GM18907 (cell line): ENCODE measurements at regions not wholly inside any gene's neighbourhood (a gene's known extent, or its start where the extent isn't known, plus 50 kb on each side); places are given as distances from the start of the nearest gene placed in this dataset.

Experiments used
- ATAC-seq: cut with Tn5 transposase; IDR thresholded peaks from one replicate; pipeline ENCODE4 v1.9.1; 2021; ENCODE audit warnings: mild to moderate bottlenecking, moderate library complexity; ENCODE audit not compliant: unreplicated experiment

DNA sequence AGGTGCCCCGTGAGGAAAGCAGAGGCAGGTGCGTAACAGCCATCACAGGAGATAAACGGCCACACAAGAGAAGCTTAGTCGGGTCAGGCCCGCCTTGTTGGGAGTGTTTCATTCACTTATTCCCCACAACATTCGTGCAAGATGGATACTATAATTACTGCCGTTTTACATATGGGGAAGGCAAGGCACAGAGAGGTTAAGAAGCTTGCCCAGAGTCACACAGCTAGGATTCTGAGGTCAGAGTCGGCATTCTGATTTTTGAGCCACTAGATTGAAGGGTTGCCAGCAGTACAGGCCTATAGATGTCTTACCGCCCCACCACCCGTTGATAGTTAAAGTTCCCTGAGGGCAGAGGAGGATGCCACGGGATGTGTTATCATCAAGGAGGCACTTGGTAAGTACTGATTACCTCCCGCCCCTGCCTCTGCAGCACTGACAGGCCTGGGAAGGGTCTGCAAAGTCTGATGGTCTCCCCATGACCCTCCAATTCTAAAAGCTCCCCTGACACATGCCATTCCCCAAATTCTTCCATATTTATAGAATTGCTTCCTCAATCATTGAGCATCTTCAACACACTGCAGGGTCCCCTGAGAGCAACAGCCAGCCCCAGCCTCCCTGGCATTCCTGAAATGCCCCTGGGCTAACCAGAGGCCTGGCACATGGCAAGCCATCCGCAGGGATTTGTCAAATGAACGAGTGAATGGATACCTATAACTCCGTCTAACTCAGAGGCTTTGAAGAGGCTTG is 74.7 kb upstream of the CLDN14 start:
- ATAC-seq, result no peak

DNA sequence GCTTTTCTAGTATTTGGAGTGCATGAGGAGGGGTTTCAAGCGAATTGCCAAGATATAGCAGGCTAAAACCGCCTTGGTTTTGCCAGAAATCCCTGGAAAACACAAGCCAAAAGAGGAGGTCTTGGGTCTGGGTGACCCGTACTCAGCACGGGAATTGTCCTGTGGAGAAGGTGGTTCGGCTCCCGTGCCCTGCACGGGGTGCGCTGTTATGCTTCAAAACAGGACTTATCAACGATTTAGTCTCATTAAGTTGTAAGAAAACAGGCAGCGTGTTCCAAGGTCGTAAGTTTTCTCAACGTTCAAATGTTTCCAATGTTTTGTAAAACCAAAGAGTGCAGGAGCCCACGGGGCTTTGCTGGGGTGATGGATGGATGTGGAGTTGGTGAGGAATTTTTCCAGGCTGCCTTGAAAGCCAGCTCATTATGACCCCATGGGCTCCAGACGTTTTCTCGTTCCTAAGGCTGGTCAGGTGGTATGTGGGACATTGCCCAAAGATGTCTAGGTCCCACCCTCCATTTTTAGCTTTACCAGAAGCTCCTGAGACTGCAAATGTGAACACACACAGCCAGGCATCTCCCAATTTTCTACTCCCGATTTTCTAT is 75.4 kb upstream of the CLDN14 start:
- ATAC-seq, result no peak

DNA sequence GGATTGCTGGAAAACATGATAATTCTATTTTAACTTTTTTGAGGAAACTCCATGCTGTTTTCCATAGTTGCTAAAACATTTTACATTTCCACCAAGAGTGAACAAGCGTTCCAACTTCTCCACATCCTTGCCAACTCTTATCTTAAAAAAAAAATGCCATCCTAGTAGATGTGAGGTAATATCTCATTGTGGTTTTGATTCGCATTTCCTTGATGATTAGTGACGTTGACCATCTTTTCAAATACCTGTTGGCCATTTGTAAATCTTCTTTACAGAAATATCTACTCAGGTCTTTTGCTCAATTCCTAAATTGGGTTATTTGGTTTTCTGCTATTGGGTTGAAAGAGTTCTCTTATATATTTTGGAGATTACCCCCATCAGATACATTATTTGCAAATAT is 77.4 kb upstream of the CLDN14 start:
- no peak for ATAC-seq

DNA sequence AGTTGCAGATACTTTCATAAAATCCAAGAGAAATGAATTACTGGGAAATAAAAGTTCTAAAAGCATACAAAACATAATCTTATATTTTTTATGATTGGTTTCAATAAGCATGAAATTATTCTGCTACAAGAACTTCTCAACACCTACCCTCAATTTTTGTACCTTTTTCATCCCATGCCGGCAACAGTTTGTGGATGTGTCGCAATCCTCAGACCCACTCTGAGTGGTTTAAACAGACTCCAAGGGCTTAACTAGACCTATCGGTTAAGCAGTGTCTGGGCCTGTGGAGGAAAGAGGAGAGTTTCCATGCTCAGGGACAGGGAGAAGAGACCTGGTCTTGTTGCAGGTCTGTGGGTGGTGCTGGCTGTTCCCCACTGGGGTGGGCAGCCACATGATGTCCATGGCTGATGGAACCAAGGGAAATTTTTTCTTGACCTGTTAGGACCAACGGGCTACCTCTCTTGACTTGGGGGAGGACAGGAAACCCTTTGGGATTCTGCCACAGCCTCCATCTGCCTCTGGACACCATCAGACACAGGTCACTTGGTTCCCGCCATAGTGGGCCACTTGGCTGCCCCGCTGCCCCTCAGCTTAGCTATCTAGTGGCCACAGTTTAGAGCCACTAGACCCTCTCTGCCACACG is 81.1 kb upstream of the CLDN14 start:
- ATAC-seq, result no peak

DNA sequence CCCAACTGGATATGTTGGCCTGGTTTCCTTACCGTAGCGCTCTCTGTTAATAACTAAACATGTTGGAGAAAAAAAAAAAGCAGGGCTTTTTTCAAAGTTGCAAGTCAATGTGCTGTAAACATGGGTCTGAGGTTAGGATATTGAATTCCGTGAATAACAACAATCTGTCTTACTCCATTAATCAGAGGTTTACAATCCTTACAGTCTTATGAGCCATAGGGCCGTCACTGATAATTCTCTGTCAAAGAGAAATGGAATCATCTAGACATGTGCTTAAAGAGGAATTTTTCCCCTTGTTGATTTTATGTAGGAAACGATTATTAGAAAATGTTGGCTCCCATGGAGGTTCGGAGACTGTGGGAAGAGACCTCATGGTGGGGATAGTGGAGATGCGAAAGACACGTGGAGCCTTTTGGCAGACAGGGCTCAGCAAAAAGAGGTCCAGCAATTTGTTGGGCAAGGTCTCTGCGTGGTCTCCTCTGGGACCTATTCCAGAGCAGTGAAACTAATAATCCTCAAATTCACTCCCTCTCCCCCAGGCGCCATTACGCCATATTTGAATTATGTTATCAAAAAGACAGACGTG is 83.5 kb upstream of the CLDN14 start:
- ATAC-seq, result no peak

DNA sequence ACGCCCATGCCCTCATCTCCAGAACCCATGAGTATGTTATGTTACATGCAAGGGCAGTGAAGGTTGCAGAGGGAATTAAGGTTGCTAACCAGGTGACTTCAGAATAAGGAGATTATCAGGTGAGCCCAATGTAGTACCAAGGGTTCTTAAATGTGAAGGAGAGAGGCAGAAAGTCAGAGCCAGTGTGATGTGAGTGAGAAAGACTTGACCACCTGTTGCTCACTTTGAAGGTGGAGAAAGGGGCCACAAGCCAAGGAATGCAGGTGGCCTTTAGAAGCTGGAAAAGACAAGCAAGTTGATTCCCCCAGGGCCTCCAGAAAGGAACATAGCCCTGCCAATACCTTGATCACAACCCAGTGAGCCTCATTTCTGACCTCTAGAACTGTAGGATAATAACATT is 84.7 kb upstream of the CLDN14 start:
- ATAC-seq, result no peak

DNA sequence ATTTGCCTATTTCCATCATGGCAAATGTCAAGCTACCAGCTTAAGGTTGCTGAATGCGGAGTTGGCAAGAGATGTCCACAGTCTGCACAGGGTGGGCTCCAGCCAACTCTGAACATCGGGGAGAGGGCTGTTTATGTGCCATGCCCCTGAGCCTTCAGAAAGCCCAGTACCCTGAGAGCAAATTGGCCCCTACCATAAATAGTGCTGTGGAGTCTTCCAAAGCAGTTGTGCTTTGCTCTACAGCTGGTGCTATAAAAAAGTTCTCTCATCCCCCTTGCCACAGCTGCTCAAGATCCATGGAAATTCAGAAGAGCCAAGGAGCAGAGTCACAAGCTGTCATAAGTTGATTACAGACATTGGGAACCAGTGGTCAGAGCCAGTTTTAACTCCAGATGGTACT is 85.6 kb upstream of the CLDN14 start:
- ATAC-seq, result no peak

DNA sequence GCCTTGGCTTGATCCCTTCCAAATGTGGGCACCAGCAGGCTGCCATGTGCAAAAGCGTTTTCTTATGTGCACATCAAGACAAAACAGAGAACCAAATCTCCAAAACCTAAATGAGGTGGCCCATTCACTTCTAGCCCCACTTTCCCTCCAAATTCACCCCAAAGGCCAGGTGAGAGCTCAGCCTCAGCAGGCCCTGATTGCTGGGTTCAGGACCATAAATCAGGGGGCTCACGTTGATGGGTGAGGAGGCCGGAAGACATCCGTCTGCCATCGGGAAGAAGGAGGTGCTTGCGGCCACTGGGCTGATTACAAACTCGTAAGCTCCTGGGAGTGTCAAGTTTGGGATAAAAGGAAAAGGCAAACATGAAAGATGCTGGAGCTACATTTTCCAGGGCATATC is 86.7 kb upstream of the CLDN14 start:
- ATAC-seq, result no peak

DNA sequence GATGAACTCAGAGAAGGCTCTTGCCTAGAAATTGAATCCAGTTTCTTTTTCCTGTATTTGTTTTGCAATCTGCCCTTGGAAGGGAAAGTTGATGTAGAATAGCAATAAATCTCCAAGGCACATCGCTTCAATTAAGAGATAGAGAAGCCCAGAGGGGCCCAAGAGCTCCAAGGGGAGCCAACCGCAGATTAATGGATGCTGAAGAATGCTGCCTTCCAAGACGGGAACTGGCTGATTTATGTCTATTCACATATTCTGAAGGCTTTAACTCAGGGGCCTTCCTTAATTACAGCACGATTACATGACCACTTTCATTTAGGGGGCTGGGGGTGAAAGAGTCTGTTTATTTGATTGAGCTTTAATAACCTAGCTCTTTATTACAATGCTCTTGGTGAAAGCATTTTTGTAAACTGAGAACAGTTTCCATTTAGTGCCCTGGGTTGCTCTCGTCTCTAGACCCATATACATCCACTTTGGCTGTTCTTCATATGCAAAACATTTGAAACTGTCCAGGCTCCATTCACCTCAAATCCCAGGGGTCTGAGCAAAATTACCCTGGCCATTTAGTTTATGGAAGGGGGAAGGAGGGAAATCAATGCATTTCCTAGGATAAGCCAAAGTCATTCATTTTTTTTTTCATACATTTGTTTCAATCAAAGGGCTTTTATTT is 87.4 kb upstream of the CLDN14 start:
- ATAC-seq, result no peak

DNA sequence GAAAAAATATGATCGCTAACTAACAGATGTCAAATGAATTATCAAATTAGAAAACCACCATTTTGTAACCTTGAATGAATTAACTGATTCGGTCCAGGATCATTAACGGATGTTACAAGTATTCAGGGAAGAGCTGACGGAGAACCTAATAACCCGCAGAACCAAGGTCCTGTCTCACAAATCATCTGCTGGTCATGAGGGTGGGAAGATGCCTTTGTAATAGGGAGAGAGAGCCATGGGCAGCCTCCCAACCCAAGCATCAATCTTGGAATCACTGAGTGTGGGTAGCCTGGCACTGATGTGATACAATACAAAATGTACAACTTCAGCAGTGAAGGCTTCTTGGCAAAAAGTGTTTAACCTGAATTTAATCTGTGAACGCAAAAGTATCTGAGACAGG is 89.6 kb upstream of the CLDN14 start:
- no peak for ATAC-seq

DNA sequence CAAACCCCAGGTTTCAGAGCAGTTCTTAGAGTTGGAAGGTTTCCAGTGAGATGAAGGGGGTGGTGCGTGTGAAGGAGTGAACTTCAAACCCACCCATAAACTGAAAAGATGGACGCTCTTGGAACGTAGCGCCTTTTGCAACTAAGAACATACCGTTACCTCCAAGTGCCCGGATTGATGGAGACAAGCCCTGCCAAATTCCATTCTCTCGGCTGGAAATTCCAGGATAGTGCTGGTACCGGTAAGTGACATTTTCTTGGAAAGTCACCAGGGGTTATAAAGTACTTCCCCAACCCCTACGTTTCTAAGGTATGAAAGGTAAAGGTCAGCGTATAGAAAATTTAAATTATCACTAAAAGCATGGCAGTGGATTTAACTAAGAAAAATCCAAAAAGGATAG is 91.6 kb upstream of the CLDN14 start:
- ATAC-seq, result no peak

DNA sequence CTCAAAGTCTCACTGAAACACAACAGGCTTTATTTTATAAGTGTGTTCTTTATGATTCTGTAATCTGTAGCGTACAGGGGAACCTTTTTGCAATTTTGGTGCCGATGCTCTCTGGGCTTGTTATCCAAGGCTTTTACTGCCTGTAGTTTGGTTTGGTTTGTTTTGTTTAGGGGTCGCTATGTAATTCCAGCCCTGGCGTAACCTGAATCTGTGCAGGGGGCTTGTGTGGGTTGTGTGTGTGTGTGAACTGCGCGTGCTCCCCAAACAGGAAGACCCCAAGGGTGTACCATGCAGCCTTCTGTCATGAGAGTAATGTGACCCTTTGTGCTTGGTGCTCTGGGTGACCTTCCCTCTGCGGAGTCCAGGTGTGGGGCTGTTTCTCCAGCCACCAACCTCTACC is 92.1 kb upstream of the CLDN14 start:
- no peak for ATAC-seq

DNA sequence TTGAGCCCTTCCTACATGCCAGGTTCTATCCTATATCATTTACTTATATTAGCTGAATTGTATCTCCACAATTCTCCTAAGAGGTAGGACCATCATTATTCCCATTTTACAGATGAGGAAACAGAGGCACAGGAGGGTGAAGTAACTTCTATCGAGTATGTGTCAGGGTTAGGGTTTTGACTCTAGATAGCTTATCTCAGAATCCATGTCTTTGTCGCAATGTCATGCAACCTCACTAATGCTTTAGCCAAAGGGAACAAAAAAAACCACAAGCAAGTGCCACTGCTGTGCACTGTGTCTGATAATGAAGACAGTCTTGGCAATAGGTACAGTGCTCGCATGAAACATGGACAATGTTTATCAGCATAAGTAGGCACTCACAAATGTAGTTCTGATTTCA is 95.4 kb upstream of the CLDN14 start:
- ATAC-seq, result no peak

DNA sequence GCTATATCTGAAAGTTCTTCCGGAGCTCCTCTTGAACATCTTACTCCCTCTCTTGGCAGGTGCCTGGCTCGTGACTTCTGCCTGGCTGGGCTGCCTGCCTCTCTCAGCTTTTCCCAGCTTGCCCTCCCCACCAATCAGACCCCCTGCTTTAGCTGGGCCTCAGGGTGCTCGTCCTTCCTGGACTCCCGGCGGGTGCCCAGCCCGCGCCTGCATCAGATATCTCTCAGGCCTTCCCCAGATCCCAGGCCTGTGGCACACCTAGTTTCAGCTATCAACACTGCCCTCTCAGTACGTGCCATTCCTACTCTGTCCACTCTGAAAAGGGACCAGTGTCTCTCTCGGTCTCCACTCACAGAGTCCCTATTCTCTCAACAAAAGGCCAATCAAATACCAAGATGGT is 96.5 kb upstream of the CLDN14 start:
- ATAC-seq, result no peak

DNA sequence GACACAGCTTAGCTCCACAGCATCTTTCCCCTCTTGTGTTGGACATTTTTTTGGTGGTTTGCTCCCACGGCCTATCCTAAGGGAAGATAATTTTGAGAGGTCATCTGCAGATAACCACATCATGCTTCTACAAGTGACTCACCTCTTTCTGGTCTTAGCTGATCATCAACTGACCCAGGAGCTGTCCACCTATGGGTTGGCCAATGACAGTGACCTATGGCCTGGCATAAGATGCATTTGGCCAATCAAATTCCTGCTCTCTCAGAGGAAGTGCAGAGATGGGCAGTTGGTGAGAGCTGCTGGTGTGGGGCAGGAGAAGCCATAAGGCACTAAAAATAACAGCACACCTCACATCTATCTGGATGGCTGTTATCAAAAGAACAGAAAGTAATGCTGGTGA is 100.0 kb upstream of the CLDN14 start:
- no peak for ATAC-seq

DNA sequence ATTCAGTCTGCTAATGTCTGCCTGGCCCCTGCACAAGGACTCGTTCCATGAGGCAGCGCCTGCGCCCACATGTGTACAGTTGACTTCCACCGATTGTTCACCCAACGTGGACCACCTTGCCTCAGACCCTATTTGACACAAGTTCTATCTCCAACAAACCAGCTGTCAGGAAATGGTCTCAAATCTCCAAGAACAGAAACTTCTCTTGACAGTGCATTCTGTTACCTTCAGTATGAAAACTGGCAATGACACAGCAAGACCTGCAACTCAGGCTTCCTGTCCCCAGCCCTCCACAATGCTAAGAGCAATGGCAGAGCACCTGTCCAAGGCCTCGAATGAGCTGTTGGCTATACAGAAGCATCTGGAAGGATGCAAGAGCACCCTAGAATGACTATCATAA is 102.3 kb upstream of the CLDN14 start:
- no peak for ATAC-seq

DNA sequence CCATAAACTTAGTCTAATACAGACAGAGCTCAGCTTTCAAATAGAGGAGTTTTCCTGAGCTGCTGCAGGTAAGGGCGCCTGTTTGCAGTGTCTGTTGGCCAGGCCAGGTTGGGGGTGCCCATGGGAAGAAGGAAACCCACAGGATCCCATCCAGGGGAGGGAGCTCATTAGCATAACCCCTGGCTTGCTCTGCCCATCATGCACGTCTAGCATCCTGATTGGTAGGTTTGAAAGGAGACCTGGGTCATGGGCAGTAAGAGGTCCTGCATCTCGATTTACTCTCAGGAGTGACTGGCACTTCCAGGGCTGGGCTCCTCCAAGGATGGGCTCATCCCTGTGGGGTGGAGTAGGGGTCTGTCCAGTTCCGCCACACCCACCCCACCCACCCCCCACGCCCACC is 103.7 kb upstream of the CLDN14 start:
- no peak for ATAC-seq

DNA sequence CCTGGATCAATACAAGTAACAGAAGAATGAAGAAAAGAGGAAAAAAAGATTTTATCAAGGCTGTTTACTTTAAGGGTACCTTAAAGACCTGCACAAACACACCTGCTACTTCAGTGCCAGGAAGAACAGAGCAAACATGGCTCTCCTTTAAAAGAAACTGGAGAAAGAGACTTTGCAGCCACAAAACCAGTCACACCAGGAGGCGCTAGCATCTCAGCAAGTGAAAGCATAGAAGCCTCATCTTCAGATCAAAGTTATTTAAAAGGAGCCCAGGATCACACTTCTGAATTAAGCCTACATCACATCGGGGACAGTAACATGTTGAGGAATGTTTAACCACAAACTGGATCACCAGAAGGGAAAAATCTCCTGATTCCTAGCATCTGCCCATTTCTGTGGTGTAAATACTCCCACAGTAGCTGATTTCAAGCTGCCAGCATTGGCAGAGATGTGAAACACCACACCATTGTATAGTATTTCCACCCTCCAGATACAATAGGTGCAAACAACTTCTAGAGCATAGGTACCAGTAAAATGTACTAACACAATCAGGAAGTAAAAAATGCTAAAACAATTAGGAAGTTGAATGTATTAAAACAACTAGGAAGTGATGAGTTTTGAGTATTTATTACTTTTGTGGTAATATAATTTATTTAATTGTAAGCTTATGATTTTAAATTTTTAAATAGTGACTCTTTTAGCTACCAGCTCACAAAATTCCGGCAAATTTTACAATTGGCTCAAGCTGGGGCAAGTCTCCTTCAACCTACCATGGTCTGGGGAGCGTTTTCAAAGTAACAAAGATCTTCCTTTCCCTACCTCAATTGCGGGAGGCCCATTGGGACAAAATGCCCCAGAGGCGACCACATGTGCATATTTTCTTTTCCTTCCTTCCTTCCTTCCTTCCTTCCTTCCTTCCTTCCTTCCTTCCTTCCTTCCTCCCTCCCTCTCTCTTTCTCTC is 105.3 kb upstream of the CLDN14 start:
- no peak for ATAC-seq

DNA sequence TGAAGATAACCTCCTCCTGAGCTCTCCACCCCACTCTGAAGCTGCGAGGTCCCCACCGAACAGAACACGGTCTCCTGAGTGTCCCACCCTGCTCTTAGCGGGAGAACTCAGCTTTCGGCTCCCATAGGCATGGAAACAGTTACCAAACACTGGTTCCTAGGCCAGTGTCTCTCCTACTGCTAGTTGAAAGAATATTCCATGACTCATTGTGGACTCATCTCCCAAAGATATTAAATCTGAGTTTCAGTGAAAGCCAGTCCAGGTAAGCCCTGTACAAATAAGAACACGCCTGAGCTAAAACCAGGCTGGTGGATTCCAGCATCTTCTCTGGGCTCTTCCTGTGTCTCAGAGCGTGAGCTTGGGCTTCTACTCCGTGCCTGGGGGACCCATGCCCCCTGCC is 107.5 kb upstream of the CLDN14 start:
- ATAC-seq, result no peak

DNA sequence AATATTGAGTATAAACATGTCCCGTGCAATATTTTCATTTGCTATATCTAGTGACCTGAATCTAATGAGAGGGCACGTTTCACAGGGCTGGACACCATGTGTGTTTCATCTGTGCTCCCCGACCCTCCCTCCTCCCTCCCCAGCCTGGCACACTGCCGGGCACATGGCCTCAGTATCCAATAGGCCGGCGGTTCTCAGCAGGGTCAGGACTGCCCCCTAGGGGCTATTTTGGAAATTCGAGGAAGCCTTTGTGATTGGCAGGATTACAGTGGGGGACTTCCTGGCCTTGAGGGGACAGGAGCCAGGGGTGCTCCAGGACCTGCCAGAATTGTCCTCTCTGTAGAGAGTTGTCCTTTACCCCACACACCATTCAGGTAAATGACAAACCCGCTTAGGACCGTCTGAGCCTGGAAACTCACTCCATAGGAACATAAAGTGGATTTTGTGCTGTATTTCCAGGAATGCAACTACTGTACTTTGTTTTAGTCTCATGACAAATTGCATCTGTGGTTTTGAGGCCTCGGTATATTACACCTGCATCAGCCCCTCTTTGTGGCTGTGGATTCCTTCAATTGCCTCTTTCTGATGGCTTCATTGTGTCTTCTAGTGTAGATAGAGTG is 109.5 kb upstream of the SIM2 start:
- no peak for ATAC-seq
